NCI-H526 treated with DMSO at 0.1 percent for 48 hours (cell line): ENCODE measurements at regions not wholly inside any gene's neighbourhood (a gene's known extent, or its start where the extent isn't known, plus 50 kb on each side); places are given as distances from the start of the nearest gene placed in this dataset.

Experiments used
- DNase-seq: peaks from one replicate; lab custom pipeline; 2025; lab: John Stamatoyannopoulos, UW

DNA sequence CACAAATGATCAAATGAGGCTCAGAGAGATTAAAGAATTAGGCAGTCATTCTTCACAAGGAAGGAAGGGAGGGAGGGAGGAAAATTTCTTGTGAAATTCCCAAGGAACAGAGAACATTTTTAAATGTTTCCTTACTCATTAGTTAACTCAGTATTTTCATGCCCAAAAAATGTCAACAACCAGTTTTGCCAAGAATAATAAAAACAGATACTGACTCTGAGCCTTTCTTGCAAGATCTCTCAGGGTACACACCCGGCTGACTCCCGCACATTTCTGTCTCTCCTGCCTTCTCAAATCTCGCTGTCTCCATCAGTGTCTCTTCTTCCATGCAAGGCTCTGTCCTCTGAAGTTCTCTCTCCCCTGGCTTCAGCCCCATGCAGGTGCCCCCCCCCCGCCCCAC, 265.9 kb downstream of the TJP1 start:
- DNase-seq: no peak

DNA sequence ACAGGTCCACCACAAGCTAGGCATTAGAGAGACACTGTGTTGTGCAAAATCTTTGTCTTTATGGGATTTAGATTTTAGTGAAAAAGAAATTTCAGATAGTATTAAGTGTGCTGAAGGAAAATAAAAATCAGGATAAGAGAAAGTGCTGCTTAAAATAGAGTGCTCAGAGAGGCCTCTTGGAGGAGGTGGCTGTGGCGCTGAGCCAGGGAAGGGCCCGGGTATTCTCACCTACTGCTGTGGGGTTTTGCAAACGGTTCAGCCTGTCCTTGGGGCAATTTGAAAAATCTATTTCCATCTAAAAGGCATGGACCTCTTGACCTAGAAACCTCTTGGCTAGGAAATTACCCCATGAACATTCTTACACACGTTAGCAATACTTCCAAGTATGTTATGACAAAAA, 267.7 kb downstream of the TJP1 start:
- DNase-seq: no peak

DNA sequence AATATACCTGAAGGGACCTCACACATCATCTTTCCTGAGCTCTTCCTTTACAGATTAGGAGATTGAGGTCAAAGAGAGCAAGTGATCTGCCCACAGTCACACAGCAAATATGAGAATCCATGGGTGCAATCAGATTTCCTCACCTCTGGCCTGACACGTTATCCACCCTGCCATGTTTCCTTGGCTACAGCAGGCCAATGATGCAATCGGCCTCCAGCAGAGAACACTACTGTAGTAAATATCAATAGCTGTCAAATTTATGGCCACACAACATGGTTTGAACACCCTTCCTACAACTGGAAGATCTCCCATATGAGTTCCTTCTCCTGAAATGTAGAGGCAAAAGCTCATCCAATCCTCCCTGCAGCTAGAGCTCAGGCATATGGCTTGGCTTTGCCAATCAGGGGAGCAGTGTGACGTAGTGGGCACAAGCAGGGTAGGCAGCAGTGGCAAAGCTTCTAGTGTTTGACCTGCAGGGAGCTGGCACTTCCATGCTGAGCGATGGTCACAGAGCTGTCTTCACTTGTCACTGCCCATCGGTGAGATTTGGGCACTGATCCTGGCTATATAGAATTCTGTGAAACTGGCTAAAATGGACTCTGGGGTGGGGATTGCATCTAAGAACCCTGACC, 271.3 kb downstream of the TJP1 start:
- DNase-seq: no peak

DNA sequence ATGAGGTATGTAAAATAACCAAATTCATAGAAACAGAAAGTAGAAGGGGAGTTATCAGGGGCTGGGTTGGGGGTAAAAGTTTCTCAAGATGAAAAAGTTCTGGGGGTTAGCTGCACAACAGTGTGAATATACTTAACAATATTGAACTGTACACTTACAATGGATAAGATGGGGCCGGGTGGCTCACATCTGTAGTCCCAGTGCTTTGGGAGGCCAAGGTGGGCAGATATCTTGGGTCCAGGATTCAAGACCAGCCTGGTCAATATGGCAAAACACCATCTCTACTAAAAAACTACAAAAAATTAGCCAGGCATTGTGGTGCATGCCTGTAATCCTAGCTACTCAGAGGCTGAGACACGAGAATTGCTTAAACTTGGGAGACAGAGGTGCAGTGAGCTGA, 274.3 kb downstream of the TJP1 start:
- no peak for DNase-seq

DNA sequence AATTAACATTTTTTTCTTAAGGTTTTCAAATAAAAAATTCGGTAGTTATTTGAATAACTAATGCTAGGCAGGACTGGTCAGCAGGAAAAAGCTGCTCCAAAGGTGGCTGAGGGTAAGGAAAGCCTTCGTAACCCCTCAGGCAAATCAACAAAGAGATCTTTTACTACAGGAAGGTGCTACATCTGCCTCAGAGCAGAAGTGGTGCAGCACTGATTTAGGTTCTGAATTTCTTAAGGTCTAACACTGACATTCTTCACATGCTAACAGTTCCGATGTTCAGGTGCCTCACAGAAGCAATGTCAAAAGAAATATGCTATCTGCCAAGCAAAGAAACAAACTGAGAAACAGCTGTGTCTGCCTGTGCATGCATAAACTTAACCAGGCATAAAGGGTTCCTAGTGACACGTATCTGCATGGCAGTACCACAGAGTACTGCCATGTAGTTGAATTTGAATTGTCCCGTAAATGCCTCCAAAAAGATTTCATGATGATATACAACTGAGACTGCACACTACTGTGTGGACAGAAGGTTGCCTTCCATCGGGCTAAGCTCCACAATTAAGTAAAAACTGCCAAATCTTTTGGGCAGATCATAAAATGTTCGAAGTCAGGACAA, 275.0 kb upstream of the NSMCE3 start:
- no peak for DNase-seq

DNA sequence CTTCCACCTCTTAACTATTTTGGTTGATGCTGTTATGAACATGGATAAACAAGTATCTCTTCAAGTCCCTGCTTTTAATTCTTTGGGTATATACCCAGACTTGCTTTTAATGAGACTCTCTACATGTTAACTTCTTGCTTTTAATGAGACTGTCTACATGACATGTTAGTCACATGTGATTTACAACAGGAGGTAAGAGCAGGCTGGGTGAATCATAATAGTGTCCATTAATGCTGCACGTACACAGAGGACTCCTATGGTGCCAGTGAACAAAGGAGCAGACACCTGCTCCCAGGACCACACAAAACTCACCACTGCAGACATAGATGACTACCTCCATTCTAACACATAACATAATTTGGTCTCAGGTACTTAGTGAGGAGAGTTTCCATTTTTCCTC, 273.4 kb upstream of the NSMCE3 start:
- DNase-seq: no peak

DNA sequence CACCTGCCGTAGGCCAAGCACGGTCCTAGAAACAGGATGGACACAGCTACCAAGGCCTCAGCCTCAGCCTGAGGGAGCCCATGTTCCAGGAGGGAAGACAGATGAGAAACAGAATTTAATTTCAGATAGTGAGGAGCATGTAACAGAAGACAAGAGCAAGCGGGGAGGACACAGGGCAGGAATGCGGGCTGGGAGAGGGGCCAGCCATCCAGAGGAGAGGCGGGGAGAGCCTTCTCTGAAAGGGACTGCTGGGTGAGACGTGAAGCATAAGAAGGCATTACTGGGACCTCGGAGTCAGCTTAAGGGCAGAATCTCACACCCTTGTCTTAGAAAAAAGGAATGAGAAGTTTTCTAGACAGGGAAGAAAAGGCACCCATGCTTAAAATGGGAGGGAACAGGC, 271.7 kb upstream of the NSMCE3 start:
- DNase-seq: no peak

DNA sequence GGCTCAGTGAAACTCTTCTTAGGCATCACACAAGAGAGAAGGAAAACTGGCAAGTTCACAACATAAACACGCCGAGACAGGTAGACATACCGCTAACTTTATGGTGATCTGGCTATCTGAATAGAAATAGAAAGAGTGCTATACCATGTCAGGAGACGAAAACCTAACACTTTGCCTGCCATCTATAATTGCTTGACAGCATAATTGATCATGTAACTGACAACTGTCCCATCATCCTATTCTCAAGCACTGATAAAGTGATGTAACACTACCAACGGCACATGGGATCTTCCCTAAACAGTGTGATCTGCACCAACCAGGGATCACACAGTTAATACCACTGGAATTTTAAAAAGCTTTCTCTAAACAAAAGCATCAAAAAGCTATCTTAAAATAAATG, 270.9 kb upstream of the NSMCE3 start:
- DNase-seq: no peak

DNA sequence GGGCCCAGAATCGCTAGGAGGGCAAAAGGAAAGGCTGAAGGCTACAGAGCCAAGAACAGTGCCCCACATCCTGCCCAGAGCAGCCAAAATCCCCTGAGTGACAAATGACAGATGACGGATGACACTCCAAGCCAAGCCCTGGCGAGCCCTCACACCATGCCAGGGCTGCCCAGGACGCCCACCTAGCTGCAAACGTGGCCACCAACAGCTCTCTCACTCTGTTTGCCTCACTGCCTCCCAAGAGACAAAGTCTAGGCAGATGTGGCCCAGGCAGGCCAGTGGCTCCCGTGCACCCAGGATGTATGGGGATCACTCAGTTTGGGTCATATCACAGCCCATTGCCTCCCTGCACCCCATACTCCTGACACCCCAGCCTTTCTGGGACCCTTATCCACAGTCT, 270.1 kb upstream of the NSMCE3 start:
- DNase-seq: no peak

DNA sequence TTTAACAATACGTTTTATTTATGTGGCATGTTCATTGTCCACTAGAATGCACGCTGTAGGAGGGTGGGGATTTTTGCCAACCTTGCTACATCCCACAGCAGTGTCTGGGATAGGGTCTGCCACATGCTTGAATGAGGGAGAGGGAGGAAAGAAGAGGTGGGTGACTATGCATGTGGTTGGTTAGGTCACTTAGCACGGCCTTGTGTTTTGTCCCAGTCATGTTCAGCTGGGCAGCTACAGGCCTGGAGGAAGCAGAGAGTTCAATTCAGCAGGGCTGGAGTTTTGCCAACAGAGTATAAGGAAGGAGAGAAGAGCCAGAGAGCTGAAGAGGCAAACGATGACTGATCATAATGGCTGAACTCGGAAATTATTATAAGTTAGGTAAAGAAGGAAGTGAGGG, 268.4 kb upstream of the NSMCE3 start:
- DNase-seq: no peak

DNA sequence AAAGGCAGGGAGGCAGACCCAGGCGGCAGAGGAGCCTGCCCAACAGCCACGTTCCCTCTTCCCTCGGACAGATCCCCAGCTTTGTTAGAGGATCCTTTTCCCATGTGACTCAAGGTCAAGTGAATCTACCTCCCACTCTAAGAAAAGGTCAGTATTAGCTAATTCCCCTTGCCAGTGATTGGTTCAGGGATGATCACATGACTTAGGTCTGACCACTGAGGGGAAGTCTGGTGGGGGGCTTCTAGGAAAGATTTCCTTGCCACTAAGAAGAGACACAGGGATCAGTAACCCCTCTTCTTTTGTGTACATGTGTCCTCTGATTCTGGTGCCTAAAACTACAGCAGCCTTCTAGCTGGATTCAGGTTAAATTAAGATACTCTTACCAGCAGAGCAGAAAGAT, 266.3 kb upstream of the NSMCE3 start:
- no peak for DNase-seq

DNA sequence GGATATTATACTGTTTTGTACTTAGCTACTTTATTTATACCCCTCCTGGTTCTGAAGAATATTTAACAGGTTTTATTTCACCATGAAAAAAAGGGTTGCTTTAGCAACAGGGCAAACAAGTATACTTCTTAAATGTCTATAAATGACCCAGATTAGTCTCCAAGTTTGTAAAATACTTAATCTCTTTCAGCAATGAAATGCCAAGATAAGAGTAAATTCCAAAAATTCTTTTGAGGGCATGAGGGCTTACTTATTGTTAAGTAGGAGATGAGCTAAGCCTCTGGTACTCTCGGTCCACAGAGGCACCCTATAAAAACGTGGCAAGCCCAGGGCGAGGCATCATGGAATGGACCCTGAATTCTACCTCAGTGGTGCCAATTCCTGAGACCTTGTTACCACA, 264.8 kb upstream of the NSMCE3 start:
- DNase-seq: no peak

DNA sequence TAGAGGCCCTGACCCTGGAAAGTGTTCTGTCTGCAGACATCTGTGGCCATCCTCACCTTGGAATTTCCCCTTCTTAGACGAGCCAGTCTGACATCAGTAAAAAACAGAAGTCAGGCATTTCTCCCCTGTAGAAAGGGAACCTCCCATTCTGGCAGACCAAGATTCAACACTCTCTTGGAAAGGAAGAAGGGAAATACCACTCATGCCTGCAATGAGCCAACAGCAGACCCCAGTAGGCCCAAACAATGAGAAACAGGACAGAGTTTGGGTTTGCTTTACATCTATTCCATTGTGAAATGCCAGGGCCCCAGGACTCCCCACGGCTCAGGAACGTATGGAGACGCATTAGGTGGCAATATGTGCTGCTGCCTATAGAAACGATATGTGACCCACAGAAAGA, 264.0 kb upstream of the NSMCE3 start:
- no peak for DNase-seq

DNA sequence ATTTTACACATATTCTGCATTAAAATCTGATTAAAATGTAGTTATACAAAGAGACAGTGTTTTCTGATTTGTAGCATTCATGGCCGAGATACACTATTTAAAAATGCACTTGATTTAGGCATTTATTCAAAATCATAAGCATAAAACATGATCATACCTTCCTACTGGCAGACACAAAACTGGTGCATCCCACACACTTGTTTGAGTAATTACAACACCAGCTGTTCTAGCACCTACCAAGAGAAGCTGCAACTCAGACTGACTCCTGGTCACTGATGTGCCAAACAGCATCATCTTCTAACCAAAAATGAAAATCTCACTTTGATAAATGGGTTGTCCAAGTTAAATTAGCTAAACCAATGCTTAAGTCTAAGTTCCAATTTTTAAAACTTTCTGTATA, 262.7 kb upstream of the NSMCE3 start:
- DNase-seq: no peak

DNA sequence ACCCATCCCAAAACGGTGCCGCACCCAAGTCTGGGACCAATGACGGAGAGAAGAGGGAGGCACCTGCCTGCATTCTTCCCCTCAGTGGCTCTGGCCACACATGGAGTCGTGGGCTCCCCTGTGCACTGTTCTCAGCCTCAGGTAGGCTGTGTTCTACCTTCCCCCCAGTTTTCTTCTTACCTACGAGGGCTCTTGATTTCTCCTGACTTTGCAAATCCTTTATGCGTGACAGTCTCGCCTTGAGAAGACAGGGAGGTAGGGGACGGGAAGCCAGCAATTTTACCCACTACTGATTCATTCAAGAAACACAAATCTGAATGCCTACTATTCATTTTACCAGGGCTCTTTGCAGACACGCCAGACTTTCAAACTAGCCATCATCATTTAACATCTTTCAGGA, 261.3 kb upstream of the NSMCE3 start:
- DNase-seq: no peak

DNA sequence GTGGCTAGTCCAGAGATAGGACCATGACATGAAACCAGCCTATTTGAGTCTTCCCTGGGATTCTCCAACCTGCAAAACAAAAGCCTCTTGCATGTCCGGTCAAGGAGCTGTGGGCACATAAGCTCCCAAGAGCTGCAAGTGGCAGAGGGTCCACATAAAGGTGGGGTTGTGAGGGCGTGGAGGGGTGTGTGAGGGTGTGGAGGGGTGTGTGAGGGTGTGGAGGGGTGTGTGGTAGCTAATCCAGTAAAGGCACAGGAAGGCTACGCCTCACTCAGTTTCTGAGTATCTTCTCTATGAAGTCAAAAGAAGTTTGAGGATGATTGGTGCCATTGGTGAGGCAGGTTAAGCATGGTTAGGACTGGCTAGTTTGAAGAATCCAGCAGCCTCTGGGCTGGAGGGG, 259.4 kb upstream of the NSMCE3 start:
- no peak for DNase-seq

DNA sequence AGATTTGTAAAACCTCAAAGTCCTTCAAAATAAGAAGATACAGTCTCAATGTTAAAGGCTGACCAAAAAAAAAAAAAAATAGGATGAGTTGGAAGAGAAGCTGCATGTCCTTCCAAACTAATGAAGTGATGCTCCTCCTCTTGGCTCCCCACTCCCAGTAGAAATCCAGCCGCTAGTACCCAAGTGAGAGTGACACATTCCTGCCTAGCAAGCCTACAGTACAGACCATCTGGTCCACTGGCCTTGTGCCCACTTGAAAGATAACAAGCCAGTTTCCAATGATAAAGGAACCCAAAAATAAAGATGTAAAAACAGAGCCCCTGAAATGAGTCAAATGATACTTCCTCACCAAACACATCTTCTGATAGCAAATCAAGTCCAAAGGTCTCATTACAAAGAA, 258.7 kb upstream of the NSMCE3 start:
- DNase-seq: no peak

DNA sequence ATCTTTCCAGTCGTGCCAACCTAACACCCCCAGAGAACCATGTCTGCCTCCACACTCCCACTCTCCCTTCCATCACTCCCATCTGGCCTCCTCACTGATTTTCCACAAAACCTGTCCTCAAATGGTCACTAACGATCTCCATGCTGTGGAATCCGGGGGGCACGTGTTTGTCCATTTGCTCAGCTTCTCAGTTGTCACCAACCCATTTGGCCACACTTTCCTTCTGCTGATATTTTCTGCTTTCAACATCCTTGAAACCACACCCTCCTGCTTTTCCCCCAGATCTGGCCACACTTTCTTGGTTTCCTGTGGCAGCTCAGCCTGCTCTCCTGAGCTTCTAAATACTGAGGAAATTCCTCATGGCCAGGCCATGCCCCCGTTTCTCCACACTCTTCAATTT, 257.2 kb upstream of the NSMCE3 start:
- DNase-seq: no peak

DNA sequence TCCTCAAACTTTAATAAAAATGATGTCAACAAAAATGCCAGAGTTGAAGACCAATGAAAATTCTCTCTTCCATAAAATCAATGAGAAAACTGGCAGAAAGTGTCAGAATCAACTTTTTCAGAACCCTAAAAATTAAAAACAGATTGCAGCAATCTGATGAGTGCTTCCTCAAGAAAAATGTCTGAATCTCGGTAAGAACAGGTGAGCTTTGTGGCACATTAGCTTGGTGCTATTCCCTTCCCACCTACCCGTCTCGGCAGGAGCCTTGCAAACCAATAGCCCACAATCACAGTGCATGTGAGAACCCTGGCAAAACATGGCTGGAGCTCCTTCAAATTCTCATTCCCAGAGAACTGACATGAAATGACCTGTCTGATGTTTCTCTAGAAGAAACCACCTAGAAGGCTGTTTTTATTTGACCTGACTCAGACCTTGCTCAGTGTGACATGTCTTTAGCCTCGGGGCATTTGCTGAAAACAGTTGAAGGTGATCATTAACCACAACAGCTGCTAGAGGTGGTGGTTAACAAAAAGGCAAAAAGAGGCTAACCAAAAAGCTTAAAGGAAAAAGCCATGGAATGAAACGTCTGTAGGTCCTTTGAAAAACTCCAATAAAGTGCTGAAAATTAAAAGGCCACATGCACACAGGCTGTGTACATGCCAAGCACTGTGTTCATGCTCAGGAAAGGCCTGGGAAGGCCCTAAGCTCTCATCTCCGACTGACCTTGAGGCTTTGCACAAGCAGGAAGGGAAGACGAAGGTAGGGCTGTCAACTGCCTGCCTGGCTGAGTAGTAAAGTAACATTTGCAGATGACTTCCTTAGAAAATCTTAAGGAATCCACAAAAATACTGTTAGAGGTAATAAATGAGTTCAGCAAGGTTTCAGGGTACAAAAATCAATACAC, 253.0 kb upstream of the NSMCE3 start:
- DNase-seq: peak; percentile 8

DNA sequence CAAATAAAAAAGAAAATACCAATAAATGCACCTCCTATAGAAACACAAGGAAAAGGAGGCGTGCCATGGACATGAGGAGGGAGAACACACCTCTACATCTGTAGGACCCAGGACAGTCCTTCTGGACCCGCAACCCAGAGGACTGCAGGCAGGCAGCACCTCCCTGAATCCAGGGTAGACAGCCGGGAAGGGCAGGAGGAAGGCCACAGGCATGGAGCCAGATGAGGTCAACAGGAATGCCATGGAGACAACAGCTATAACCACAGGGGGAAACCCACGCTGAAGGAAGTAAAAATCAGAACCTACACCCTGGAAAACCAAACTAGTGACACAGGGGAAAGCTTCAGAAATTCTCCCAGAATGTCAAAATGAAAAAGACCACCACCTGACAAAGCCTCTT, 248.8 kb upstream of the NSMCE3 start:
- DNase-seq: no peak

DNA sequence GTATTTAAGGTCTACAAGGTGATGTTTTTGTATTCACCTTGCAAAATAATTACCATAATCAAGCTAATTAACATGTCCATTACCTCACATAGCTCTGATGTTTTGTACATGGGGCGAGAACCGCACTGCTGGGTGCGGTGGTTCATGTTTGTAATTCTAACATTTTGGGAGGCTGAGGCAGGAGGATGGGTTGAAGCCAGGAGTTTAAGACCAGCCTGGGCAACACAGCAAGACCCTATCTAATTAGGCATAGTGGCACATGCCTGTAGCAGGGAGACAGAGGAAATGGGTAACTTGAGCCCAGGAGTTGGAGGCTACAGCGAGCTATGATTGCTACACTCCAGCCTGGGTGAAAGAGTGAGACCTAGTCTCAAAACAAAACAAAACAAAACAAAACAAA, 248.2 kb upstream of the NSMCE3 start:
- no peak for DNase-seq

DNA sequence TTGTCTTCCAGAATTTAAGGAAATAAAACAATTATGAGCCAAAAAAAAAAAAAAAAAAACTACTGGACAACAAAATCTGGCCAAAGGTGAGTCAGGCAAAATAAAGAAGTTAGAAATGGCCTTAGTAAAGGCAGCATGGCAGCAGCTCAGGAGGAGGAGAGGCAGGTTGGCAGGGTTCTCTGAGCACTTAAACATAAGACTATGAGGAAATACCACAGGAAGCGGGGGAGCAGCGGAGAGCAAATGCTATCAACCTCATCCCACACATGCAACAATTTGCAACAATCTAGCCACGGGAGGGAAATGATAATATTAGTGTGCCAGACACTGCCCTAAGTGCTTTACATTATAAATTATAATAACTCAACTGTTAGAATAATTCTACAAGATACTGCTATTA, 247.3 kb upstream of the NSMCE3 start:
- DNase-seq: no peak

DNA sequence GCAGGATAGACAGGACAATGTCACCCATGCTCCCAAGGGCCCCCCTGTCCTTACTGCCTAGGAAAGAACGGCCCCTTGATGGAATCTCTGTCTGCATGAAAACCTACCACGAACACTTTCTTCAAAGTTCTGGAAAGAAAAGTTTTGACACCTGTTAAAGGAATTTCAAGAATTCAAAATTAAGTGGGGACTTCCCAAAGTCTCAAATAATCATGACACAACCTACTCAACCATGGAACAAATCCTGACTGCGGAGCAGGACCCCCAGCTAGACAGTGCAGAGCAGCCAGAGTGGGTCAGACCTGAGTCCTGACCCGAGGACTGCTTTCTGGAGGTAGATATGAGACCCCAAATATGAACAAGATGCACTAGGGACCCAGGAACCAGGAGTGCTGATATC, 245.3 kb upstream of the NSMCE3 start:
- no peak for DNase-seq
